B cell (primary cell): ENCODE measurements at regions not wholly inside any gene's neighbourhood (a gene's known extent, or its start where the extent isn't known, plus 50 kb on each side); places are given as distances from the start of the nearest gene placed in this dataset.

ENCODE experiments used
- CTCF ChIP-seq: fragments of 200-600 bp; IDR thresholded peaks from one replicate; pipeline ENCODE4 v1.8.0; 2022; ENCODE audit warnings: antibody characterized with exemption, mild to moderate bottlenecking
- EZH2 ChIP-seq: IDR thresholded peaks from 2 replicates; pipeline ENCODE4 v1.6.1; 2012; ENCODE audit warnings: borderline replicate concordance, low read depth, mild to moderate bottlenecking, moderate library complexity, low read length; ENCODE audit not compliant: insufficient read depth, poor library complexity, severe bottlenecking

- no peak for TF ChIP-seq CTCF
- TF ChIP-seq EZH2, result no peak
Measured at GRCh38 chr14:41488401-41488800, 118.3 kb upstream of the LRFN5 start.
